ENCODE measurements at regions not wholly inside any gene's neighbourhood (a gene's known extent, or its start where the extent isn't known, plus 50 kb on each side); places are given as distances from the start of the nearest gene placed in this dataset.

- Histone ChIP-seq H3K36me3 (replicated peaks; ENCODE audit: insufficient read depth, low read depth) (no peaks in the 10 kb centered on the region), H3K9me3 (ENCODE audit: low read depth) (no peaks in the 10 kb centered on the region), H2AFZ (no peak overlapping the region), H3K4me1 (ENCODE audit: insufficient read depth) (no peaks in the 10 kb centered on the region), H3K79me2 (no peaks in the 10 kb centered on the region), H3K4me3 (no peak overlapping the region), H3K4me2 (no peak overlapping the region), H3K9me2 (replicated peaks; ENCODE audit: insufficient read depth) (no peaks in the 10 kb centered on the region), H3K27ac (no peak overlapping the region), H4K20me1 (ENCODE audit: insufficient read depth, poor library complexity, severe bottlenecking) (no peaks in the 10 kb centered on the region), H3K27me3 (no peaks in the 10 kb centered on the region)
- no peak for DNase-seq (ENCODE audit: low spot score)
- WGBS (ENCODE audit: low lambda C conversion rate, missing lambda C conversion rate), result 99% methylated on average over 3 of the region's 3 CpGs
- TF ChIP-seq EZH2phosphoT487 (IDR thresholded peaks at IDR 0.05; ENCODE audit: low read depth, severe bottlenecking, unreplicated experiment) (no peak), CTCF (IDR thresholded peaks at IDR 0.05; ENCODE audit: poor library complexity) (no peak), EZH2 (IDR thresholded peaks at IDR 0.05; ENCODE audit: borderline replicate concordance) (no peak)
Observed at GRCh38 chr11:11743216-11743615, 98.6 kb upstream of the USP47 start.

- H3K9me2 ChIP-seq (replicated peaks; ENCODE audit: insufficient read depth), result no peaks in the 10 kb centered on the region
- no peak overlapping the region for H3K4me3 ChIP-seq
- H3K27me3 ChIP-seq, result no peaks in the 10 kb centered on the region
- no peaks in the 10 kb centered on the region for H3K79me2 ChIP-seq
- no peak overlapping the region for H3K4me2 ChIP-seq
- no peak for TF ChIP-seq EZH2phosphoT487 (IDR thresholded peaks at IDR 0.05; ENCODE audit: low read depth, severe bottlenecking, unreplicated experiment)
- TF ChIP-seq CTCF (IDR thresholded peaks at IDR 0.05; ENCODE audit: poor library complexity), result no peak
- TF ChIP-seq EZH2 (IDR thresholded peaks at IDR 0.05; ENCODE audit: borderline replicate concordance), result no peak
- no peaks in the 10 kb centered on the region for H4K20me1 ChIP-seq (ENCODE audit: insufficient read depth, poor library complexity, severe bottlenecking)
- H3K36me3 ChIP-seq (replicated peaks; ENCODE audit: insufficient read depth, low read depth), result no peaks in the 10 kb centered on the region
- no peak overlapping the region for H3K27ac ChIP-seq
- no peaks in the 10 kb centered on the region for H3K4me1 ChIP-seq (ENCODE audit: insufficient read depth)
- no peak overlapping the region for H2AFZ ChIP-seq
- DNase-seq (ENCODE audit: low spot score), result no peak
- no peaks in the 10 kb centered on the region for H3K9me3 ChIP-seq (ENCODE audit: low read depth)
- 72% methylated on average over 5 of the region's 5 CpGs for WGBS (ENCODE audit: low lambda C conversion rate, missing lambda C conversion rate)
Observed at GRCh38 chr11:11742486-11742885, 99.3 kb upstream of the USP47 start.

GRCh38 chr11:11740836-11741235, 100.9 kb upstream of the USP47 start:
- TF ChIP-seq EZH2 (IDR thresholded peaks at IDR 0.05; ENCODE audit: borderline replicate concordance) (no peak), CTCF (IDR thresholded peaks at IDR 0.05; ENCODE audit: poor library complexity) (no peak), EZH2phosphoT487 (IDR thresholded peaks at IDR 0.05; ENCODE audit: low read depth, severe bottlenecking, unreplicated experiment) (no peak)
- H3K4me2 ChIP-seq, result no peak overlapping the region
- no peaks in the 10 kb centered on the region for H3K9me3 ChIP-seq (ENCODE audit: low read depth)
- H3K79me2 ChIP-seq, result no peaks in the 10 kb centered on the region
- DNase-seq (ENCODE audit: low spot score), result no peak
- H3K36me3 ChIP-seq (replicated peaks; ENCODE audit: insufficient read depth, low read depth), result no peaks in the 10 kb centered on the region
- 94% methylated on average over 1 of the region's 1 CpG for WGBS (ENCODE audit: low lambda C conversion rate, missing lambda C conversion rate)
- H3K27ac ChIP-seq, result no peak overlapping the region
- H3K4me3 ChIP-seq, result no peak overlapping the region
- H3K9me2 ChIP-seq (replicated peaks; ENCODE audit: insufficient read depth), result no peaks in the 10 kb centered on the region
- no peaks in the 10 kb centered on the region for H3K27me3 ChIP-seq
- no peak overlapping the region for H2AFZ ChIP-seq
- H4K20me1 ChIP-seq (ENCODE audit: insufficient read depth, poor library complexity, severe bottlenecking), result no peaks in the 10 kb centered on the region
- no peaks in the 10 kb centered on the region for H3K4me1 ChIP-seq (ENCODE audit: insufficient read depth)

All from hepatocyte (in vitro differentiated cells).